GM23338 (cell line): ENCODE measurements at regions not wholly inside any gene's neighbourhood (a gene's known extent, or its start where the extent isn't known, plus 50 kb on each side); places are given as distances from the start of the nearest gene placed in this dataset.

Source experiments
- ATAC-seq: fragments of 200-7000 bp; cut with Tn5 transposase; 3 replicates; pipeline ENCODE4 v1.9.1; 2020
- DNase-seq: peaks from one replicate; pipeline ENCODE4 v3.0.0-alpha.2; 2015; ENCODE audit warnings: low spot score
- H2AFZ ChIP-seq: fragments of 200-600 bp; sonication (generic); 2 replicates; pipeline ENCODE4 v1.8.0; 2016; ENCODE audit warnings: antibody characterized with exemption, mild to moderate bottlenecking, moderate library complexity
- H3F3A ChIP-seq: fragments of 200-600 bp; sonication (generic); replicated peaks from 2 replicates; pipeline ENCODE4 v1.8.0; 2017; ENCODE audit warnings: antibody characterized with exemption, mixed run types, low read depth
- H3K27ac ChIP-seq: fragments of 200-600 bp; sonication (generic); 2 replicates; pipeline ENCODE4 v1.6.1; 2016; ENCODE audit warnings: low read depth
- H3K27me3 ChIP-seq: fragments of 200-600 bp; sonication (generic); 2 replicates; pipeline ENCODE4 v1.8.0; 2016; ENCODE audit warnings: mild to moderate bottlenecking, mixed run types, moderate library complexity; ENCODE audit not compliant: insufficient read depth
- H3K36me3 ChIP-seq: fragments of 200-600 bp; sonication (generic); 2 replicates; pipeline ENCODE4 v1.8.0; 2016; ENCODE audit warnings: mild to moderate bottlenecking; ENCODE audit not compliant: insufficient read depth
- H3K4me1 ChIP-seq: fragments of 200-600 bp; sonication (generic); 2 replicates; pipeline ENCODE4 v1.8.0; 2016; ENCODE audit warnings: mild to moderate bottlenecking, moderate library complexity; ENCODE audit not compliant: insufficient read depth
- H3K4me2 ChIP-seq: fragments of 200-600 bp; sonication (generic); 2 replicates; pipeline ENCODE4 v1.7.1; 2017; ENCODE audit warnings: mixed run types
- H3K4me3 ChIP-seq: fragments of 200-600 bp; sonication (generic); 2 replicates; pipeline ENCODE4 v1.6.1; 2016; ENCODE audit warnings: mixed run types
- H3K79me2 ChIP-seq: fragments of 200-600 bp; sonication (generic); replicated peaks from 2 replicates; pipeline ENCODE4 v1.8.0; 2017; ENCODE audit warnings: mild to moderate bottlenecking; ENCODE audit not compliant: insufficient read depth
- H3K9me2 ChIP-seq: fragments of 200-600 bp; sonication (generic); 2 replicates; pipeline ENCODE4 v1.8.0; 2017; ENCODE audit not compliant: insufficient read depth
- H4K20me1 ChIP-seq: fragments of 200-600 bp; sonication (generic); replicated peaks from 2 replicates; pipeline ENCODE4 v1.8.0; 2017; ENCODE audit warnings: mild to moderate bottlenecking; ENCODE audit not compliant: insufficient read depth
- H3K27ac Mint-ChIP-seq: 2 replicates; pipeline ENCODE4 v1.8.0; 2020; ENCODE audit warnings: inconsistent platforms, mild to moderate bottlenecking, moderate library complexity, mixed read lengths
- H3K27me3 Mint-ChIP-seq: 3 replicates; pipeline ENCODE4 v1.8.0; 2022; ENCODE audit warnings: low read depth, mild to moderate bottlenecking, moderate library complexity, mixed read lengths, inconsistent platforms; ENCODE audit not compliant: insufficient read depth, poor library complexity
- H3K36me3 Mint-ChIP-seq: 3 replicates; pipeline ENCODE4 v1.8.0; 2021; ENCODE audit warnings: low read depth, mild to moderate bottlenecking, inconsistent platforms, moderate library complexity, mixed read lengths
- H3K4me1 Mint-ChIP-seq: 3 replicates; pipeline ENCODE4 v1.8.0; 2020; ENCODE audit warnings: mild to moderate bottlenecking, inconsistent platforms, mixed read lengths
- H3K4me3 Mint-ChIP-seq: 3 replicates; pipeline ENCODE4 v1.8.0; 2021; ENCODE audit warnings: moderate library complexity, mild to moderate bottlenecking, inconsistent platforms, mixed read lengths
- H3K9me3 Mint-ChIP-seq: 3 replicates; pipeline ENCODE4 v1.8.0; 2020; ENCODE audit warnings: moderate library complexity, mild to moderate bottlenecking, inconsistent platforms, mixed read lengths
- CREB1 ChIP-seq: fragments of 250-450 bp; sonication (Bioruptor Pico); IDR thresholded peaks from 2 replicates; pipeline ENCODE4 v1.5.0; 2020; ENCODE audit warnings: low read depth, mild to moderate bottlenecking, moderate library complexity
- EZH2phosphoT487 ChIP-seq: fragments of 200-600 bp; sonication (generic); IDR thresholded peaks from one replicate; pipeline ENCODE4 v1.8.1; 2018; ENCODE audit warnings: antibody characterized with exemption; ENCODE audit not compliant: unreplicated experiment
- NANOG ChIP-seq: IDR thresholded peaks from 2 replicates; pipeline ENCODE4 v1.6.1; 2016; ENCODE audit warnings: antibody characterized with exemption, borderline replicate concordance
- POLR2AphosphoS5 ChIP-seq: IDR thresholded peaks from 2 replicates; pipeline ENCODE4 v1.6.1; 2016; ENCODE audit warnings: antibody characterized with exemption, low read depth
- STAT1 ChIP-seq: IDR thresholded peaks from one replicate; pipeline ENCODE4 v1.6.1; 2016; ENCODE audit warnings: antibody characterized with exemption; ENCODE audit not compliant: unreplicated experiment
- ZNF114 ChIP-seq: fragments of 250-450 bp; sonication (Bioruptor Pico); IDR thresholded peaks from 2 replicates; pipeline ENCODE4 v1.5.0; 2020; ENCODE audit warnings: mild to moderate bottlenecking, moderate library complexity
- TF ChIP-seq, protein P1 (sequence below): fragments of 250-450 bp; sonication (Bioruptor Pico); IDR thresholded peaks from 2 replicates; pipeline ENCODE4 v1.5.0; 2020; ENCODE audit warnings: mild to moderate bottlenecking, moderate library complexity
- TF ChIP-seq, protein P2 (sequence below): IDR thresholded peaks from 2 replicates; pipeline ENCODE4 v1.6.1; 2016; ENCODE audit warnings: antibody characterized with exemption
- TF ChIP-seq, protein P3 (sequence below): IDR thresholded peaks from one replicate; pipeline ENCODE4 v1.6.1; 2018; ENCODE audit warnings: antibody characterized with exemption; ENCODE audit not compliant: unreplicated experiment

DNA sequence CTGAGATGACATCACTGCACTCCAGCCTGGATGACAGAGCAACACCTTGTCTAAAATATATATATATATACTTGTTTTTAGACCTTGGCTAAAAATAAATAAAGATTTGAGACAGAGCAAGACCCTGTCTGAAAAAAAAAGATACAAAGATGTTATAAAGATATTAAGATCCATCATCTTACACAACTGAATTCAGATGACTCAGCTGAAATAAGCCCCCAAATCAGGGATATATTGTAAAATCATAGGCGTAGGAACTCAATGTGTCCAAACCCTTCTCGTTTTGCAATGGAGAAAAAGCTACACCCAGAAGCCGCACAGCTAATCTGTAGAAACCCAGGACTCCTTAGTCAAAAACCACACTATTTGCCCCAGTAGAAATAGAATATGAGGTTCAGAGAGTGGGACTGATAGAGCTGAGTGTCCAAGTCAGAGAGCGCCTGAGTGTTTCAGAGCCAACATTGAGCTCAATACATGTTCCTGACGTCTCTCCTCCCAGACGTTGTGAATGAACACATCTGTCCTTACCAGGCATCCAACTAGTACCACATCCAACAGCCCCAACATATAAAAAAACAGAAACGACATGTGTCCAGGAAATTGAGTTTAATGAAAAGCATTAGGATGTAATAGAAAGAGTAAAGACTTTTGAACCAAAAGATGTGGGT is 207.9 kb upstream of the BLID start (continued):
- TF ChIP-seq, protein P1, sequence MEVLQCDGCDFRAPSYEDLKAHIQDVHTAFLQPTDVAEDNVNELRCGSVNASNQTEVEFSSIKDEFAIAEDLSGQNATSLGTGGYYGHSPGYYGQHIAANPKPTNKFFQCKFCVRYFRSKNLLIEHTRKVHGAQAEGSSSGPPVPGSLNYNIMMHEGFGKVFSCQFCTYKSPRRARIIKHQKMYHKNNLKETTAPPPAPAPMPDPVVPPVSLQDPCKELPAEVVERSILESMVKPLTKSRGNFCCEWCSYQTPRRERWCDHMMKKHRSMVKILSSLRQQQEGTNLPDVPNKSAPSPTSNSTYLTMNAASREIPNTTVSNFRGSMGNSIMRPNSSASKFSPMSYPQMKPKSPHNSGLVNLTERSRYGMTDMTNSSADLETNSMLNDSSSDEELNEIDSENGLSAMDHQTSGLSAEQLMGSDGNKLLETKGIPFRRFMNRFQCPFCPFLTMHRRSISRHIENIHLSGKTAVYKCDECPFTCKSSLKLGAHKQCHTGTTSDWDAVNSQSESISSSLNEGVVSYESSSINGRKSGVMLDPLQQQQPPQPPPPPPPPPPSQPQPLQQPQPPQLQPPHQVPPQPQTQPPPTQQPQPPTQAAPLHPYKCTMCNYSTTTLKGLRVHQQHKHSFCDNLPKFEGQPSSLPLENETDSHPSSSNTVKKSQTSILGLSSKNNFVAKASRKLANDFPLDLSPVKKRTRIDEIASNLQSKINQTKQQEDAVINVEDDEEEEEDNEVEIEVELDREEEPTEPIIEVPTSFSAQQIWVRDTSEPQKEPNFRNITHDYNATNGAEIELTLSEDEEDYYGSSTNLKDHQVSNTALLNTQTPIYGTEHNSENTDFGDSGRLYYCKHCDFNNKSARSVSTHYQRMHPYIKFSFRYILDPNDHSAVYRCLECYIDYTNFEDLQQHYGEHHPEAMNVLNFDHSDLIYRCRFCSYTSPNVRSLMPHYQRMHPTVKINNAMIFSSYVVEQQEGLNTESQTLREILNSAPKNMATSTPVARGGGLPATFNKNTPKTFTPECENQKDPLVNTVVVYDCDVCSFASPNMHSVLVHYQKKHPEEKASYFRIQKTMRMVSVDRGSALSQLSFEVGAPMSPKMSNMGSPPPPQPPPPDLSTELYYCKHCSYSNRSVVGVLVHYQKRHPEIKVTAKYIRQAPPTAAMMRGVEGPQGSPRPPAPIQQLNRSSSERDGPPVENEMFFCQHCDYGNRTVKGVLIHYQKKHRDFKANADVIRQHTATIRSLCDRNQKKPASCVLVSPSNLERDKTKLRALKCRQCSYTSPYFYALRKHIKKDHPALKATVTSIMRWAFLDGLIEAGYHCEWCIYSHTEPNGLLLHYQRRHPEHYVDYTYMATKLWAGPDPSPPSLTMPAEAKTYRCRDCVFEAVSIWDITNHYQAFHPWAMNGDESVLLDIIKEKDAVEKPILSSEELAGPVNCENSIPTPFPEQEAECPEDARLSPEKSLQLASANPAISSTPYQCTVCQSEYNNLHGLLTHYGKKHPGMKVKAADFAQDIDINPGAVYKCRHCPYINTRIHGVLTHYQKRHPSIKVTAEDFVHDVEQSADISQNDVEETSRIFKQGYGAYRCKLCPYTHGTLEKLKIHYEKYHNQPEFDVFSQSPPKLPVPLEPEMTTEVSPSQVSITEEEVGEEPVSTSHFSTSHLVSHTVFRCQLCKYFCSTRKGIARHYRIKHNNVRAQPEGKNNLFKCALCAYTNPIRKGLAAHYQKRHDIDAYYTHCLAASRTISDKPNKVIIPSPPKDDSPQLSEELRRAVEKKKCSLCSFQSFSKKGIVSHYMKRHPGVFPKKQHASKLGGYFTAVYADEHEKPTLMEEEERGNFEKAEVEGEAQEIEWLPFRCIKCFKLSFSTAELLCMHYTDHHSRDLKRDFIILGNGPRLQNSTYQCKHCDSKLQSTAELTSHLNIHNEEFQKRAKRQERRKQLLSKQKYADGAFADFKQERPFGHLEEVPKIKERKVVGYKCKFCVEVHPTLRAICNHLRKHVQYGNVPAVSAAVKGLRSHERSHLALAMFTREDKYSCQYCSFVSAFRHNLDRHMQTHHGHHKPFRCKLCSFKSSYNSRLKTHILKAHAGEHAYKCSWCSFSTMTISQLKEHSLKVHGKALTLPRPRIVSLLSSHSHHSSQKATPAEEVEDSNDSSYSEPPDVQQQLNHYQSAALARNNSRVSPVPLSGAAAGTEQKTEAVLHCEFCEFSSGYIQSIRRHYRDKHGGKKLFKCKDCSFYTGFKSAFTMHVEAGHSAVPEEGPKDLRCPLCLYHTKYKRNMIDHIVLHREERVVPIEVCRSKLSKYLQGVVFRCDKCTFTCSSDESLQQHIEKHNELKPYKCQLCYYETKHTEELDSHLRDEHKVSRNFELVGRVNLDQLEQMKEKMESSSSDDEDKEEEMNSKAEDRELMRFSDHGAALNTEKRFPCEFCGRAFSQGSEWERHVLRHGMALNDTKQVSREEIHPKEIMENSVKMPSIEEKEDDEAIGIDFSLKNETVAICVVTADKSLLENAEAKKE (CRISPR knock-in tag) = no peak
- TF ChIP-seq CREB1 (CRISPR knock-in tag) = no peak
- no peak for TF ChIP-seq NANOG
- TF ChIP-seq EZH2phosphoT487 = no peak
- no peak for TF ChIP-seq POLR2AphosphoS5
- TF ChIP-seq ZNF114 (CRISPR knock-in tag) = no peak

DNA sequence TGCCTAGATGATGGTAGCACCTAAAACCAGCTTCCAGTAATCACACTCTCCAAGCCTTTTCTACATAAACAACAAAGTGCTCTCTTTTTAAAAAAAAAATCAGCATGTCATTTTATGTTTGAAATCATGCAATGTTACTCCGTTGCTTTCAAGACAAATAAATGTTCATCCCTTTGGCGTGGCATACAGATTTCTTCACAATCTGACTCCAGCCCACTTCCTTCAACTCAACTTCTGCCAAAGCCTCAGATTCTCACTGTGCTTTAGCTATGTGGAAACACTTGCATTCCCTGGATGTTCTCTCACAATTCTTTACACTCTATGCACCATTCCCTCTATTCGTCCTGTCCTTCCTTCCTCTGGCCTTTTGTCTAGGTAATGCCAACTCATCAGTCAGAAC is 206.3 kb upstream of the BLID start:
- H3K9me3 Mint-ChIP-seq = no peaks in the 10 kb centered on the region
- H3K27me3 ChIP-seq = no peaks in the 10 kb centered on the region
- H3K27ac ChIP-seq = no peak overlapping the region
- DNase-seq (no peak), ATAC-seq (no peak)
- H3K4me3 Mint-ChIP-seq = no peak overlapping the region
- H3K4me3 ChIP-seq = no peak overlapping the region
- H3K27ac Mint-ChIP-seq = no peak overlapping the region
- H3K36me3 ChIP-seq = no peaks in the 10 kb centered on the region
- H3K4me1 Mint-ChIP-seq = peaks cover 31% of the 10 kb centered on the region
- no peak overlapping the region for H2AFZ ChIP-seq
- no peaks in the 10 kb centered on the region for H3F3A ChIP-seq
- H3K4me2 ChIP-seq = no peak overlapping the region
- H3K4me1 ChIP-seq = peaks cover 28% of the 10 kb centered on the region
- H3K27me3 Mint-ChIP-seq = no peaks in the 10 kb centered on the region
- H4K20me1 ChIP-seq = no peaks in the 10 kb centered on the region
- no peaks in the 10 kb centered on the region for H3K79me2 ChIP-seq
- no peaks in the 10 kb centered on the region for H3K36me3 Mint-ChIP-seq
- H3K9me2 ChIP-seq = no peaks in the 10 kb centered on the region
- TF ChIP-seq ZNF114 (CRISPR knock-in tag) (no peak), CREB1 (CRISPR knock-in tag) (no peak), NANOG (no peak), STAT1 (no peak), EZH2phosphoT487 (no peak), POLR2AphosphoS5 (no peak)
- TF ChIP-seq, protein P2, sequence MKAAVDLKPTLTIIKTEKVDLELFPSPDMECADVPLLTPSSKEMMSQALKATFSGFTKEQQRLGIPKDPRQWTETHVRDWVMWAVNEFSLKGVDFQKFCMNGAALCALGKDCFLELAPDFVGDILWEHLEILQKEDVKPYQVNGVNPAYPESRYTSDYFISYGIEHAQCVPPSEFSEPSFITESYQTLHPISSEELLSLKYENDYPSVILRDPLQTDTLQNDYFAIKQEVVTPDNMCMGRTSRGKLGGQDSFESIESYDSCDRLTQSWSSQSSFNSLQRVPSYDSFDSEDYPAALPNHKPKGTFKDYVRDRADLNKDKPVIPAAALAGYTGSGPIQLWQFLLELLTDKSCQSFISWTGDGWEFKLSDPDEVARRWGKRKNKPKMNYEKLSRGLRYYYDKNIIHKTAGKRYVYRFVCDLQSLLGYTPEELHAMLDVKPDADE = no peak
- TF ChIP-seq, protein P3, sequence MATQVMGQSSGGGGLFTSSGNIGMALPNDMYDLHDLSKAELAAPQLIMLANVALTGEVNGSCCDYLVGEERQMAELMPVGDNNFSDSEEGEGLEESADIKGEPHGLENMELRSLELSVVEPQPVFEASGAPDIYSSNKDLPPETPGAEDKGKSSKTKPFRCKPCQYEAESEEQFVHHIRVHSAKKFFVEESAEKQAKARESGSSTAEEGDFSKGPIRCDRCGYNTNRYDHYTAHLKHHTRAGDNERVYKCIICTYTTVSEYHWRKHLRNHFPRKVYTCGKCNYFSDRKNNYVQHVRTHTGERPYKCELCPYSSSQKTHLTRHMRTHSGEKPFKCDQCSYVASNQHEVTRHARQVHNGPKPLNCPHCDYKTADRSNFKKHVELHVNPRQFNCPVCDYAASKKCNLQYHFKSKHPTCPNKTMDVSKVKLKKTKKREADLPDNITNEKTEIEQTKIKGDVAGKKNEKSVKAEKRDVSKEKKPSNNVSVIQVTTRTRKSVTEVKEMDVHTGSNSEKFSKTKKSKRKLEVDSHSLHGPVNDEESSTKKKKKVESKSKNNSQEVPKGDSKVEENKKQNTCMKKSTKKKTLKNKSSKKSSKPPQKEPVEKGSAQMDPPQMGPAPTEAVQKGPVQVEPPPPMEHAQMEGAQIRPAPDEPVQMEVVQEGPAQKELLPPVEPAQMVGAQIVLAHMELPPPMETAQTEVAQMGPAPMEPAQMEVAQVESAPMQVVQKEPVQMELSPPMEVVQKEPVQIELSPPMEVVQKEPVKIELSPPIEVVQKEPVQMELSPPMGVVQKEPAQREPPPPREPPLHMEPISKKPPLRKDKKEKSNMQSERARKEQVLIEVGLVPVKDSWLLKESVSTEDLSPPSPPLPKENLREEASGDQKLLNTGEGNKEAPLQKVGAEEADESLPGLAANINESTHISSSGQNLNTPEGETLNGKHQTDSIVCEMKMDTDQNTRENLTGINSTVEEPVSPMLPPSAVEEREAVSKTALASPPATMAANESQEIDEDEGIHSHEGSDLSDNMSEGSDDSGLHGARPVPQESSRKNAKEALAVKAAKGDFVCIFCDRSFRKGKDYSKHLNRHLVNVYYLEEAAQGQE = no peak
